Ureter (tissue), 1 donor: ENCODE measurements at regions not wholly inside any gene's neighbourhood (a gene's known extent, or its start where the extent isn't known, plus 50 kb on each side); places are given as distances from the start of the nearest gene placed in this dataset.

Experiments used
- DNase-seq: peaks from one replicate; pipeline ENCODE4 v3.0.0-alpha.2; 2020; ENCODE audit warnings: low spot score
- donor health status: DM: yes; HTN: yes; CAD: no.

- DNase-seq, result no peak
These were observed 401.4 kb upstream of the IRX1 start for GRCh38 chr5:3194271-3194670.

- DNase-seq, result no peak
These were observed 404.0 kb upstream of the IRX1 start for GRCh38 chr5:3191585-3191984.

GRCh38 chr5:3190930-3191329, 404.7 kb upstream of the IRX1 start:
- no peak for DNase-seq

GRCh38 chr5:3190433-3190832, 405.2 kb upstream of the IRX1 start:
- DNase-seq, result no peak

GRCh38 chr5:3187771-3188425, 407.7 kb upstream of the IRX1 start:
- no peak for DNase-seq

- DNase-seq, result no peak
These were observed 408.8 kb upstream of the IRX1 start for GRCh38 chr5:3186736-3187405.

GRCh38 chr5:3186156-3186555, 409.5 kb upstream of the IRX1 start:
- no peak for DNase-seq

GRCh38 chr5:3185488-3185887, 410.1 kb upstream of the IRX1 start:
- no peak for DNase-seq

GRCh38 chr5:3182133-3182876, 413.3 kb upstream of the IRX1 start:
- no peak for DNase-seq

- DNase-seq, result no peak
These were observed 414.0 kb upstream of the IRX1 start for GRCh38 chr5:3181671-3182070.

GRCh38 chr5:3180636-3181035, 415.0 kb upstream of the IRX1 start:
- no peak for DNase-seq

- no peak for DNase-seq
These were observed 416.4 kb upstream of the IRX1 start for GRCh38 chr5:3179220-3179619.

- no peak for DNase-seq
These were observed 418.3 kb upstream of the IRX1 start for GRCh38 chr5:3177338-3177737.

GRCh38 chr5:3175416-3175815, 420.2 kb upstream of the IRX1 start:
- DNase-seq, result no peak

- no peak for DNase-seq
These were observed 416.0 kb upstream of the IRX2 start for GRCh38 chr5:3167473-3167872.

GRCh38 chr5:3163626-3164025, 412.1 kb upstream of the IRX2 start:
- no peak for DNase-seq

- no peak for DNase-seq
These were observed 410.2 kb upstream of the IRX2 start for GRCh38 chr5:3161672-3162071.

GRCh38 chr5:3157214-3157613, 405.7 kb upstream of the IRX2 start:
- DNase-seq, result no peak

- no peak for DNase-seq
These were observed 404.2 kb upstream of the IRX2 start for GRCh38 chr5:3155717-3156116.

- DNase-seq, result no peak
These were observed 403.6 kb upstream of the IRX2 start for GRCh38 chr5:3155046-3155445.

- DNase-seq, result no peak
These were observed 402.4 kb upstream of the IRX2 start for GRCh38 chr5:3153906-3154305.

- DNase-seq, result no peak
These were observed 401.9 kb upstream of the IRX2 start for GRCh38 chr5:3153226-3153858.

GRCh38 chr5:3149899-3150298, 398.4 kb upstream of the IRX2 start:
- no peak for DNase-seq
